Calu3 (cell line): ENCODE measurements at regions not wholly inside any gene's neighbourhood (a gene's known extent, or its start where the extent isn't known, plus 50 kb on each side); places are given as distances from the start of the nearest gene placed in this dataset.

ENCODE experiments used
- BruUV-seq: library from RNA; stranded (reverse); fragments of 400-500 nt; replicated peaks from 2 replicates; lab custom pipeline; 2021; lab: Mats Ljungman, UMichigan
- CTCF ChIA-PET: fragments of 300-600 bp; sonication (Branson Sonifier 250); formaldehyde crosslinking; loops from one replicate; lab custom pipeline; 2022; ENCODE audit warnings: antibody characterized with exemption; lab: Charles Lee
- DNase-seq: peaks from one replicate; pipeline ENCODE4 v3.0.0; 2022
- H3K27ac Mint-ChIP-seq: one replicate; pipeline ENCODE4 v1.8.0; 2022; ENCODE audit warnings: mixed read lengths; ENCODE audit not compliant: unreplicated experiment
- H3K27me3 Mint-ChIP-seq: one replicate; pipeline ENCODE4 v1.8.0; 2022; ENCODE audit warnings: mixed read lengths; ENCODE audit not compliant: unreplicated experiment
- H3K36me3 Mint-ChIP-seq: one replicate; pipeline ENCODE4 v1.8.0; 2022; ENCODE audit warnings: mild to moderate bottlenecking, moderate library complexity, mixed read lengths; ENCODE audit not compliant: insufficient read depth, unreplicated experiment
- H3K4me1 Mint-ChIP-seq: one replicate; pipeline ENCODE4 v1.8.0; 2022; ENCODE audit warnings: mild to moderate bottlenecking, low read depth, mixed read lengths; ENCODE audit not compliant: unreplicated experiment
- H3K4me3 Mint-ChIP-seq: one replicate; pipeline ENCODE4 v1.8.0; 2022; ENCODE audit warnings: mild to moderate bottlenecking, low read depth, moderate library complexity, mixed read lengths; ENCODE audit not compliant: unreplicated experiment
- H3K9me3 Mint-ChIP-seq: one replicate; pipeline ENCODE4 v1.8.0; 2022; ENCODE audit warnings: low read depth, mixed read lengths; ENCODE audit not compliant: unreplicated experiment
- CTCF ChIP-seq: fragments of 200-600 bp; IDR thresholded peaks from one replicate; pipeline ENCODE4 v1.8.0; 2022; ENCODE audit warnings: antibody characterized with exemption; ENCODE audit not compliant: unreplicated experiment
- intact Hi-C: fragments of 100-400 bp; cut with micrococcal nuclease; formaldehyde crosslinking; loops from one replicate; pipeline ENCODE4 v1.10.0; 2022; ENCODE audit not compliant: unreplicated experiment

DNA sequence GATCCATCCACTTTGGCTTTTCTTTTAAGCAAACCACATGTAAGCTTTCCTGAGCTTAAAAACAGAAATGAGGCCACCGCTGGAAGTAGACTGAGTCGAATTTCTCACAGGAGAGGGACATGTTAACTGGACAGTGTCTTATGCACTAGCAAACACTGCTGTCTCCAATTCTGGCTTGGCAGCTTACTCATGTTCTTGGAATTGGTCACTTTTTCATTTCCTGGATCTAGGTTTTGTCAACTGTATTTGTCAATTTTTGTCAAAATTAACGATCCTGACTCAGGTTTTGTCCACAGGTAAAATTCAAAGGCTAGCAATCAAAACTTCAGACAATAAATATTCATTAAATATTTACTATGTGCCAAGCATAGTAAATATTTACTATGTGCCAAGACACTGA is 601.5 kb downstream of the RNF144B start:
- intact Hi-C loops, result loop anchor here (10.0 kb wide), 1 partner anchor 394 kb away; no protein-coding TSS in a partner anchor
- no peak overlapping the region for H3K27ac Mint-ChIP-seq
- DNase-seq, result no peak
- no peaks in the 10 kb centered on the region for H3K4me1 Mint-ChIP-seq
- H3K4me3 Mint-ChIP-seq, result no peak overlapping the region
- BruUV-seq, result no TSS peak
- no peak for TF ChIP-seq CTCF
- peaks cover 5% of the 10 kb centered on the region for H3K36me3 Mint-ChIP-seq
- no peaks in the 10 kb centered on the region for H3K27me3 Mint-ChIP-seq
- peaks cover 2% of the 10 kb centered on the region for H3K9me3 Mint-ChIP-seq
- CTCF ChIA-PET, result no interaction called here

- peak; percentile 66 for DNase-seq
Measured at GRCh38 chr6:18990059-18990978, 603.2 kb downstream of the RNF144B start.

DNA sequence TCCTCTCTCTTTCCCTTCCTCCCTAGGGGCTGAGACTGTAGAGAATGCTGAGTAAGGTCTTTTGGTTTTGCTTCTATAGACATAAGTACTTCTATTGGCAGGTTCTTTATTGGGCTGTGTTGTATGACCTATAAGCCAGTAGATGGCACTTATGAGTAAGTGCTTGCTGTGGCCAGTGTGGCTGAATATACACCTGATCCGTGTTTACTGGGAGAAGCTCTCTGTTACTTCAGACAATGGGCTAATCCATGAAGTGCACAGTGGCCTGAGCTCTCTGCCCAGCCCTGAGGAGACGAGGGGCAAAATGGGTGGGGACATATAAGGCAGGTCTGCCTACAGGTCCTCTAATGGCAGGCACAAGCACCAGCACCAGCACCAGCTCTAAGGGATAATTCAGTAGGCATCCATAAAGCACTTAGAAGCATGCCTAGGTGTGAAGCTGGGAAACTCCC is 610.3 kb downstream of the RNF144B start:
- peak; percentile 33 for TF ChIP-seq CTCF
- H3K9me3 Mint-ChIP-seq, result no peaks in the 10 kb centered on the region
- intact Hi-C loops, result loop anchor here (1.0 to 10.0 kb wide), 2 partner anchors 857 to 1059 kb away; no protein-coding TSS in a partner anchor
- H3K4me1 Mint-ChIP-seq, result no peaks in the 10 kb centered on the region
- no peak overlapping the region for H3K27ac Mint-ChIP-seq
- DNase-seq, result no peak
- no TSS peak for BruUV-seq
- no peaks in the 10 kb centered on the region for H3K36me3 Mint-ChIP-seq
- CTCF ChIA-PET, result no interaction called here
- peaks cover 17% of the 10 kb centered on the region for H3K27me3 Mint-ChIP-seq
- no peak overlapping the region for H3K4me3 Mint-ChIP-seq

More at GRCh38 chr6:18990059-18990978, 603.2 kb downstream of the RNF144B start:
- peak; percentile 32 for TF ChIP-seq CTCF
- intact Hi-C loops, result loop anchor here (10.0 kb wide), 1 partner anchor 864 kb away; no protein-coding TSS in a partner anchor
- Mint-ChIP-seq H3K4me3 (no peak overlapping the region), H3K36me3 (peaks cover 5% of the 10 kb centered on the region), H3K27ac (no peak overlapping the region), H3K27me3 (no peaks in the 10 kb centered on the region), H3K4me1 (no peaks in the 10 kb centered on the region), H3K9me3 (peaks cover 2% of the 10 kb centered on the region)
- CTCF ChIA-PET, result no interaction called here
- no TSS peak for BruUV-seq

DNA sequence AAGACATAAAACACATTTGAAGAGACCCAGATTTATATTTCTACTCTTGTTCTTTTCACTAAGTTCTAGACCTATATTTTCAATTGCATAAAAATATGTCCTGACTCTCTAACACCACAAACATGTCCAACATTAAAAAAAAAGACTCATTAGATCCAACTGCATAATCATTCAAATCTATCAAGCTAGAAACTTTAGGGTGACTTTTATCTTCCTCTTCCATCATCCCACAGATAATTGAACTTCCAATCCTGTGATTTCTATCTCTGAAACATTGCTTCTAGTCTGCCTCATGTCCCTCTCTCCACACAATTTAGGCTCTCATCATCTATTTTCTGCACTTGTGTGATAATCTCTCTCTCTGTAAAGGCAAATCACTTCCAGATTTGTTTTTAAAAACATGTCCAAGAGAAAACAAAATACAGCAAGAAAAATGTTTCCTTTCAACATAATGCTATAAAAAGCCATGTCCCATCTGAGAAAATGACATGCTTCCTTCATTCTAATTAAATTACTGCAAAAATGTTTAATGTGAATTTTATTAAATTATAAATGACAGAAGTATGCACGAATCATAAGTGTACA is 615.9 kb downstream of the RNF144B start:
- Mint-ChIP-seq H3K4me1 (no peaks in the 10 kb centered on the region), H3K9me3 (no peaks in the 10 kb centered on the region), H3K27ac (no peak overlapping the region), H3K27me3 (peaks cover 17% of the 10 kb centered on the region), H3K36me3 (no peaks in the 10 kb centered on the region), H3K4me3 (no peak overlapping the region)
- no peak for TF ChIP-seq CTCF
- no TSS peak for BruUV-seq
- intact Hi-C loops, result no loop called here
- CTCF ChIA-PET, result no interaction called here
- DNase-seq, result no peak
